ENCODE measurements at regions not wholly inside any gene's neighbourhood (a gene's known extent, or its start where the extent isn't known, plus 50 kb on each side); places are given as distances from the start of the nearest gene placed in this dataset.

- WGBS, 5 donors, result 72 to 80% (median 76%) methylated on average over 4 of the region's 4 CpGs
- intact Hi-C loops (cut with DNase I; ENCODE audit: low total_unique reads), result no loop called here
- Histone ChIP-seq H3K36me3 (no peaks in the 10 kb centered on the region), H3K4me1 (peaks cover 0 to 21% (median 5%) of the 10 kb centered on the region in 6 donors), H3K4me3 (no peak overlapping the region), H3K27ac (no peak overlapping the region), H3K27me3 (replicated peaks in 1 of 7) (no peaks in the 10 kb centered on the region), H3K9me3 (no peaks in the 10 kb centered on the region)
- TF ChIP-seq CTCF (IDR thresholded peaks at IDR 0.05 in 8 of 11, conservative IDR thresholded peaks at IDR 0.05 in 3 of 11) (no peak), POLR2AphosphoS5 (IDR thresholded peaks at IDR 0.05) (no peak), POLR2A (IDR thresholded peaks at IDR 0.05) (no peak)
- DNase-seq, result no peak
Measured at GRCh38 chr9:130782886-130783530, 52.0 kb upstream of the ABL1 start.

GRCh38 chr9:130785053-130785452 lies 50.0 kb upstream of the ABL1 start:
- intact Hi-C loops (cut with DNase I; ENCODE audit: low total_unique reads), result no loop called here
- WGBS, 5 donors, result 85 to 94% (median 90%) methylated on average over 6 to 8 of the region's 8 CpGs
- Histone ChIP-seq H3K36me3 (no peaks in the 10 kb centered on the region), H3K27ac (no peak overlapping the region), H3K27me3 (replicated peaks in 1 of 7) (no peaks in the 10 kb centered on the region), H3K4me3 (no peak overlapping the region), H3K9me3 (peaks cover 0 to 20% (median 15%) of the 10 kb centered on the region in 8 donors), H3K4me1 (peaks cover 0 to 21% (median 5%) of the 10 kb centered on the region in 6 donors)
- TF ChIP-seq CTCF (IDR thresholded peaks at IDR 0.05 in 8 of 11, conservative IDR thresholded peaks at IDR 0.05 in 3 of 11) (no peak), POLR2AphosphoS5 (IDR thresholded peaks at IDR 0.05) (no peak), POLR2A (IDR thresholded peaks at IDR 0.05) (no peak)
- DNase-seq, result no peak
